ENCODE measurements at regions not wholly inside any gene's neighbourhood (a gene's known extent, or its start where the extent isn't known, plus 50 kb on each side); places are given as distances from the start of the nearest gene placed in this dataset.
A peak's percentile ranks its signal among the peaks of the same experiment; 100 is the strongest.

DNA sequence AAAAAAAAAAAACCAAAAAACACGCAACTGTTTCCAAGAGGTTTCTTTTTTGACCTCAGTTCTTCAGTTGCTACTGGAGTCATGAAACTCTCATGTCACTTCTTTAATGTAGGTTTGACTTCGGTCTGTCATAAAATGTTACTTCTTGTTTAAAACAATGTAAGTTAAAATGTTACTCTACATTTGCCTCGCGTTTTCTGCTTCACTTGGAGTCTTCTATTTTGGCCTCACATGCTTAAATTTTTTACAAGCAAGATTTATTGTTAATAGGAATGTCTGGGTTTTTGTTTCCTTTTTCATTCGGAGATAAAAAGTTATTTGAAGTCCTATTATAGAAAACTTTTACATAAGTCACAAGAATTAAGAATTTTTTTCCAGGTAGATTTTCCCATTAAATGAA lies 880.2 kb downstream of the LTN1 start:
- TF ChIP-seq, protein P1, sequence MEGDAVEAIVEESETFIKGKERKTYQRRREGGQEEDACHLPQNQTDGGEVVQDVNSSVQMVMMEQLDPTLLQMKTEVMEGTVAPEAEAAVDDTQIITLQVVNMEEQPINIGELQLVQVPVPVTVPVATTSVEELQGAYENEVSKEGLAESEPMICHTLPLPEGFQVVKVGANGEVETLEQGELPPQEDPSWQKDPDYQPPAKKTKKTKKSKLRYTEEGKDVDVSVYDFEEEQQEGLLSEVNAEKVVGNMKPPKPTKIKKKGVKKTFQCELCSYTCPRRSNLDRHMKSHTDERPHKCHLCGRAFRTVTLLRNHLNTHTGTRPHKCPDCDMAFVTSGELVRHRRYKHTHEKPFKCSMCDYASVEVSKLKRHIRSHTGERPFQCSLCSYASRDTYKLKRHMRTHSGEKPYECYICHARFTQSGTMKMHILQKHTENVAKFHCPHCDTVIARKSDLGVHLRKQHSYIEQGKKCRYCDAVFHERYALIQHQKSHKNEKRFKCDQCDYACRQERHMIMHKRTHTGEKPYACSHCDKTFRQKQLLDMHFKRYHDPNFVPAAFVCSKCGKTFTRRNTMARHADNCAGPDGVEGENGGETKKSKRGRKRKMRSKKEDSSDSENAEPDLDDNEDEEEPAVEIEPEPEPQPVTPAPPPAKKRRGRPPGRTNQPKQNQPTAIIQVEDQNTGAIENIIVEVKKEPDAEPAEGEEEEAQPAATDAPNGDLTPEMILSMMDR (IDR thresholded peaks at IDR 0.05; ENCODE audit: unreplicated experiment in 3 of 3): no peak
- H3K4me3 Mint-ChIP-seq: peak overlapping the region in 2 of 3 experiments; percentile 15 to 24
- peak overlapping the region; percentile 96 to 98 (median 98) for H3K27ac Mint-ChIP-seq
- H3K36me3 Mint-ChIP-seq (ENCODE audit: low read depth): peaks cover 6% of the 10 kb centered on the region
- peaks cover 2% of the 10 kb centered on the region for H3K9me3 Mint-ChIP-seq
- peaks cover 32% of the 10 kb centered on the region for H3K4me1 Mint-ChIP-seq
- no peaks in the 10 kb centered on the region for H3K27me3 Mint-ChIP-seq (ENCODE audit: low read depth)

DNA sequence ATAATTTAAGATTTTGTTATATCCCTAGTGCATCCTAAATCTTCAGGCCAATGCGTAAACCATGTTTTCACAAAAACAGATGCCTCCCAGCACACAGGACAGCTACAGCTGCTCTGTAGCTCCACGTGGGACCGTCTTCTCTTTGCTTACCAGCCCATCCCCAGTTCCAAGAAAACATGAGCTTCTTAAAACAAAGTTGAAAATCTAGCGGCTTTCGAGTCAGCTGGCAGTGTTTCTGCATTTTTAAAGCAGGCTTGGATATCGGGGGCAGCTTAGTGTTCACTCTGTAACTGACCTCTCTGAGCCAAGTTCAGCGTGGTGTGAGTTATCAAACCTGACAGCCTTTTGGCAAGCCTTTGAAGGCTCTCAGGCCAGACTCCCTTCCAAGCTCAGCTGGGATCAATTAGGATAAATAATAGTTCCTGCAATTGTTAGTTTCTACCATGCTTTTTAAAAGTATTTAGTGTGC lies 881.5 kb downstream of the LTN1 start:
- no peaks in the 10 kb centered on the region for H3K27me3 Mint-ChIP-seq (ENCODE audit: low read depth)

DNA sequence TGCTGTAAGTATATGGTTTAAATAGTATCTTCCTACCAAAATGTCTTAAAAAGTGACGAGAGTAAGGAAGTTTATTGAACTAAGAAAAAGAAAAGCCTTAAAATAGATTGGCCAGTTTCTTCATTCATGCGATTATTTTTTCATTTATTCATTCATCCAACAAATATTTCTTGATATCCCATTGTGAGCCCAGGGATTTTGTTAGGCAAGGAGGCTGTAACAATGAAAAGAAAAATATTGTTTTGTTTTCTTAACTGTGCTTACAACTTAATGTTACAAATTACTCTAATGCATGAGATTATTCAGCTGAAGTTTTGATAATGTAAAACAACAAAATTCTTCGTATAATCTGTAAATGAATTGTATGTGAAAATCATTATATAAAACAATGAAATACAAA lies 882.0 kb downstream of the LTN1 start:
- TF ChIP-seq, protein P1 (IDR thresholded peaks at IDR 0.05; ENCODE audit: unreplicated experiment in 3 of 3): no peak
- H3K27ac Mint-ChIP-seq: peak overlapping the region; percentile 93 to 98 (median 96)
- H3K9me3 Mint-ChIP-seq: peaks cover under 1% of the 10 kb centered on the region
- H3K27me3 Mint-ChIP-seq (ENCODE audit: low read depth): no peaks in the 10 kb centered on the region
- H3K4me1 Mint-ChIP-seq: peaks cover 37% of the 10 kb centered on the region
- peaks cover 3% of the 10 kb centered on the region for H3K36me3 Mint-ChIP-seq (ENCODE audit: low read depth)
- peak overlapping the region in 1 of 3 experiments; percentile 44 for H3K4me3 Mint-ChIP-seq

More for the DNA sequence above, 881.5 kb downstream of the LTN1 start:
- Mint-ChIP-seq H3K36me3 (ENCODE audit: low read depth) (peaks cover 3% of the 10 kb centered on the region), H3K4me1 (peaks cover 35% of the 10 kb centered on the region), H3K27ac (peak overlapping the region; percentile 93 to 98 (median 96)), H3K9me3 (peaks cover 2% of the 10 kb centered on the region), H3K4me3 (peak overlapping the region; percentile 8 to 45 (median 44))
- TF ChIP-seq, protein P1 (IDR thresholded peaks at IDR 0.05; ENCODE audit: unreplicated experiment in 3 of 3): no peak

DNA sequence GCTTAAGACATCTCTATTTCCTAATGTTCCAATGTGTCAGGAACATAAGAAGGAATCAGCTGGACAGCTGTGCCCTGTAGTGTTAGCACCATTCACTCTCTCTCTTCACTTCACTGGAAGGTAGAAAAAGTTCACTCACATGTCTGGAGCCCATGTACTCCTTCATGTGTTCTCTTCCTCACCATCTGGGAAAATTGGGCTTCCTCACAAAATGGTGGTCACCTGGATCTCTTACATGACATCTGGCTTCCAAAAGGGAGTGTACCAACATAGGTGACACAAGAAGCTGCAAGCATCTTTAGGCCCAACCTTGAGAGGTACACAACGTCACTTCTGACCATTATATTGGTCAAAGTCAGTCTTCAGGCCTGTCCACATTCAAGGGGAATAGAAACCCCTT lies 882.6 kb downstream of the LTN1 start:
- Mint-ChIP-seq H3K27ac (peak overlapping the region; percentile 93 to 98 (median 96)), H3K9me3 (no peaks in the 10 kb centered on the region), H3K27me3 (ENCODE audit: low read depth) (no peaks in the 10 kb centered on the region), H3K4me1 (peaks cover 37% of the 10 kb centered on the region), H3K36me3 (ENCODE audit: low read depth) (peaks cover 2% of the 10 kb centered on the region), H3K4me3 (no peak overlapping the region)
- TF ChIP-seq, protein P1 (IDR thresholded peaks at IDR 0.05; ENCODE audit: unreplicated experiment in 3 of 3): no peak

DNA sequence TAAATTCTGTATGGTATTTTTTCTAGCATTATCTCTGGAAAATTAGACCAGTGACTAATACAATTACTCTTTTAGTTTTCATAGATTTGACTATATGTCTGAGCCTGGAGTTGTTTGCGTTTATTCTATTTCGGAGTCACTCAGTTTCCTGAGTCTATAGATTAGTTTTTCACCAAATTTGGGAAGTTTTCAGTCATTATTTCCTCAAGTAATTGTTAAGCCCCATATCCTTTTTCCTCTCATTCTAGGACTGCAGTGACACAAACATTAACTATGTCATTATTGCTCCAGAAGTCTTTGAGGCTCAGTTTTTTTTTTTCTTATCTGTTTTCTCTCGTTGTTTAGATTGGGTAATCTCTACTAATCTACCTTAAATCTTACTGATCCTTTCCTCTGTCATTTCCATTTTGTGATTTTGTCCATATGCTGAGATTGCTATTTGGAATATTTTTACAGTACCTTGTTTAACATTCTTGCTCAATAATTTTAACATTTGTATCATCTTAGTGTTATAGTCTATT lies 886.2 kb downstream of the LTN1 start:
- Mint-ChIP-seq H3K27ac (peak overlapping the region; percentile 3 to 74 (median 69)), H3K4me3 (no peak overlapping the region), H3K4me1 (peaks cover 39% of the 10 kb centered on the region), H3K9me3 (no peaks in the 10 kb centered on the region), H3K36me3 (ENCODE audit: low read depth) (no peaks in the 10 kb centered on the region), H3K27me3 (ENCODE audit: low read depth) (no peaks in the 10 kb centered on the region)
- TF ChIP-seq, protein P1 (IDR thresholded peaks at IDR 0.05; ENCODE audit: unreplicated experiment in 3 of 3): no peak

DNA sequence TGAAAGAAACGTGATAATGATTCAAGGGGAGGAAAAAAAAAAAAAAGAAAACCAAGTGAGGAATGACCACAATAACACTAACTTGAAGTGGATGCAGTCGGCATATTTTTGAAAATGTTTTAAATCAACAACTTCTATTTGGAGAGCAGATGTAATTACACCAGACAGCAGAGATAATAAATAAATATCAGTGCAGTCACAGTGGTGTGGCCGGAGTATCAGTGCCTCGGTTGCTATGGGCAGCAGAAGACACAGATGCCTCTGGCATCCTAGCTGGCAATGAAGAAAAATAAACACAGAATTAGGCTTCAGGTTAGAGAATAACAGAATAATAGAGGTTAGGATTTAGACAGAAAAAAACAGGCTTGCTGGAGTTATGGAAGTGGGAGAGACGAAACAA lies 888.3 kb downstream of the LTN1 start:
- TF ChIP-seq, protein P1 (IDR thresholded peaks at IDR 0.05; ENCODE audit: unreplicated experiment in 3 of 3): no peak
- Mint-ChIP-seq H3K27me3 (ENCODE audit: low read depth) (no peaks in the 10 kb centered on the region), H3K36me3 (ENCODE audit: low read depth) (no peaks in the 10 kb centered on the region), H3K4me3 (no peak overlapping the region), H3K9me3 (no peaks in the 10 kb centered on the region), H3K4me1 (peaks cover 39% of the 10 kb centered on the region), H3K27ac (peak overlapping the region; percentile 34 to 85 (median 80))

All from nephron (organoid).